HepG2 (cell line): ENCODE measurements at regions not wholly inside any gene's neighbourhood (a gene's known extent, or its start where the extent isn't known, plus 50 kb on each side); places are given as distances from the start of the nearest gene placed in this dataset.

Experiments
- HNRNPLL ChIP-seq: fragments of 200-400 bp; formaldehyde crosslinking; IDR thresholded peaks from 2 replicates; pipeline ENCODE4 v1.6.1; 2017; ENCODE audit warnings: mild to moderate bottlenecking, low read depth, low read length; ENCODE audit not compliant: poor library complexity, severe bottlenecking
- TAF1 ChIP-seq: sonication (generic); formaldehyde crosslinking; IDR thresholded peaks from 2 replicates; pipeline ENCODE4 v1.4.0; 2020; ENCODE audit warnings: missing genetic modification reagents
- ZNF549 ChIP-seq: sonication (generic); formaldehyde crosslinking; IDR thresholded peaks from 2 replicates; pipeline ENCODE4 v1.5.0; 2020; ENCODE audit warnings: missing genetic modification reagents
- TF ChIP-seq, protein P1 (sequence below): sonication (generic); formaldehyde crosslinking; IDR thresholded peaks from 2 replicates; pipeline ENCODE4 v1.4.0; 2020; ENCODE audit warnings: mild to moderate bottlenecking, missing genetic modification reagents, borderline replicate concordance
- TF ChIP-seq, protein P2 (sequence below): fragments of 450-650 bp; IDR thresholded peaks from 2 replicates; pipeline ENCODE4 v1.6.1; 2016

DNA sequence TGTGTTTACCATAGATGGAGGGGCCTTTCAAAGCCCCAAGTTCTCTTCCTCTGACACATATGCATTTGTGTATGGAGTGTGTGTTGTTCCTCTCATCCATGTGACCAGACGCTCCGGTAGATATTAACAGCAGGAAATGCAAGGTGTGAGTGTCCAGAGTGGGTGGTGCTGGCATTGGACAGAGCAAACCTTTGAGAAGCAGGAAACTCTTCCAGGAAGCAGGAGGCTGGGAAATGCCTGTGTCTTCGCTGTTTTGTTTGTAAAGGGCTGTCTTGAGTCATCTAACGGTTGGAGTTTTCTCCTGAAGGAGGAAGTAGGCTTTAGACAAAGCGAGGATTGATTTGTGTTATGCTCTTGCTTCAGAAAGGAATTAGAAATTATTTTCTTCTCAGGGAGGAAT lies 370.9 kb downstream of the PLK2 start:
- TF ChIP-seq ZNF549 (CRISPR knock-in tag) (no peak), HNRNPLL (no peak), TAF1 (CRISPR knock-in tag) (no peak)
- TF ChIP-seq, protein P1, sequence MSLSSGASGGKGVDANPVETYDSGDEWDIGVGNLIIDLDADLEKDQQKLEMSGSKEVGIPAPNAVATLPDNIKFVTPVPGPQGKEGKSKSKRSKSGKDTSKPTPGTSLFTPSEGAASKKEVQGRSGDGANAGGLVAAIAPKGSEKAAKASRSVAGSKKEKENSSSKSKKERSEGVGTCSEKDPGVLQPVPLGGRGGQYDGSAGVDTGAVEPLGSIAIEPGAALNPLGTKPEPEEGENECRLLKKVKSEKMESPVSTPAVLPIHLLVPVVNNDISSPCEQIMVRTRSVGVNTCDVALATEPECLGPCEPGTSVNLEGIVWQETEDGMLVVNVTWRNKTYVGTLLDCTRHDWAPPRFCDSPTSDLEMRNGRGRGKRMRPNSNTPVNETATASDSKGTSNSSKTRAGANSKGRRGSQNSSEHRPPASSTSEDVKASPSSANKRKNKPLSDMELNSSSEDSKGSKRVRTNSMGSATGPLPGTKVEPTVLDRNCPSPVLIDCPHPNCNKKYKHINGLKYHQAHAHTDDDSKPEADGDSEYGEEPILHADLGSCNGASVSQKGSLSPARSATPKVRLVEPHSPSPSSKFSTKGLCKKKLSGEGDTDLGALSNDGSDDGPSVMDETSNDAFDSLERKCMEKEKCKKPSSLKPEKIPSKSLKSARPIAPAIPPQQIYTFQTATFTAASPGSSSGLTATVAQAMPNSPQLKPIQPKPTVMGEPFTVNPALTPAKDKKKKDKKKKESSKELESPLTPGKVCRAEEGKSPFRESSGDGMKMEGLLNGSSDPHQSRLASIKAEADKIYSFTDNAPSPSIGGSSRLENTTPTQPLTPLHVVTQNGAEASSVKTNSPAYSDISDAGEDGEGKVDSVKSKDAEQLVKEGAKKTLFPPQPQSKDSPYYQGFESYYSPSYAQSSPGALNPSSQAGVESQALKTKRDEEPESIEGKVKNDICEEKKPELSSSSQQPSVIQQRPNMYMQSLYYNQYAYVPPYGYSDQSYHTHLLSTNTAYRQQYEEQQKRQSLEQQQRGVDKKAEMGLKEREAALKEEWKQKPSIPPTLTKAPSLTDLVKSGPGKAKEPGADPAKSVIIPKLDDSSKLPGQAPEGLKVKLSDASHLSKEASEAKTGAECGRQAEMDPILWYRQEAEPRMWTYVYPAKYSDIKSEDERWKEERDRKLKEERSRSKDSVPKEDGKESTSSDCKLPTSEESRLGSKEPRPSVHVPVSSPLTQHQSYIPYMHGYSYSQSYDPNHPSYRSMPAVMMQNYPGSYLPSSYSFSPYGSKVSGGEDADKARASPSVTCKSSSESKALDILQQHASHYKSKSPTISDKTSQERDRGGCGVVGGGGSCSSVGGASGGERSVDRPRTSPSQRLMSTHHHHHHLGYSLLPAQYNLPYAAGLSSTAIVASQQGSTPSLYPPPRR (CRISPR knock-in tag), result no peak
- TF ChIP-seq, protein P2, sequence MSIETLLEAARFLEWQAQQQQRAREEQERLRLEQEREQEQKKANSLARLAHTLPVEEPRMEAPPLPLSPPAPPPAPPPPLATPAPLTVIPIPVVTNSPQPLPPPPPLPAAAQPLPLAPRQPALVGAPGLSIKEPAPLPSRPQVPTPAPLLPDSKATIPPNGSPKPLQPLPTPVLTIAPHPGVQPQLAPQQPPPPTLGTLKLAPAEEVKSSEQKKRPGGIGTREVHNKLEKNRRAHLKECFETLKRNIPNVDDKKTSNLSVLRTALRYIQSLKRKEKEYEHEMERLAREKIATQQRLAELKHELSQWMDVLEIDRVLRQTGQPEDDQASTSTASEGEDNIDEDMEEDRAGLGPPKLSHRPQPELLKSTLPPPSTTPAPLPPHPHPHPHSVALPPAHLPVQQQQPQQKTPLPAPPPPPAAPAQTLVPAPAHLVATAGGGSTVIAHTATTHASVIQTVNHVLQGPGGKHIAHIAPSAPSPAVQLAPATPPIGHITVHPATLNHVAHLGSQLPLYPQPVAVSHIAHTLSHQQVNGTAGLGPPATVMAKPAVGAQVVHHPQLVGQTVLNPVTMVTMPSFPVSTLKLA, result no peak
